A549 (cell line): ENCODE measurements at regions not wholly inside any gene's neighbourhood (a gene's known extent, or its start where the extent isn't known, plus 50 kb on each side); places are given as distances from the start of the nearest gene placed in this dataset.

Experiments
- ATAC-seq, 2 experiments: fragments of 200-7000 bp in 1 of 2; fragments of >200 bp in 1 of 2; cut with Nextera tagmentation in 1 of 2; cut with Tn5 transposase in 1 of 2; 3 replicates each; pipeline versions ENCODE4 v1.8.0 to v1.9.1; 2018 to 2020; ENCODE audit warnings: mild to moderate bottlenecking in 1 of 2, moderate library complexity in 1 of 2
- CTCF ChIA-PET: fragments of 300-600 bp; sonication (Branson Sonifier 250); formaldehyde crosslinking; extraction: SDS; loops from one replicate; lab custom pipeline; 2021; ENCODE audit warnings: antibody characterized with exemption, inconsistent platforms; lab: Yijun Ruan, JAX
- POLR2A ChIA-PET: fragments of 350-600 bp; formaldehyde crosslinking; extraction: SDS; loops from one replicate; lab custom pipeline; 2021; ENCODE audit warnings: antibody characterized with exemption, inconsistent platforms; lab: Yijun Ruan, JAX
- DNase-seq, 2 experiments: peaks; one replicate each; pipeline versions ENCODE4 v3.0.0 to v3.0.0-alpha.2; 2011 to 2016; ENCODE audit warnings: low read depth in 1 of 2, low spot score in 1 of 2
- FAIRE-seq: peaks from 2 replicates; lab custom pipeline; 2011; peaks lifted over from hg19 to GRCh38; lab: Jason Lieb, UNC
- H3K27ac ChIP-seq, 2 experiments: fragments of >200 bp; sonication (Bioruptor Twin); formaldehyde crosslinking; 3 replicates each; pipeline ENCODE4 v1.5.1; 2016 to 2017
- H3K4me1 ChIP-seq: fragments of >200 bp; sonication (Bioruptor Twin); formaldehyde crosslinking; 3 replicates; pipeline ENCODE4 v1.6.1; 2016
- H3K4me2 ChIP-seq: fragments of >200 bp; sonication (Bioruptor Twin); formaldehyde crosslinking; 3 replicates; pipeline ENCODE4 v1.6.1; 2016
- H3K4me3 ChIP-seq: fragments of >200 bp; sonication (Bioruptor Twin); formaldehyde crosslinking; 3 replicates; pipeline ENCODE4 v1.5.1; 2016
- H3K9me3 ChIP-seq: fragments of >200 bp; sonication (Bioruptor Twin); formaldehyde crosslinking; 3 replicates; pipeline ENCODE4 v1.6.1; 2016
- ATOH8 ChIP-seq: fragments of 250-450 bp; sonication (Bioruptor Pico); IDR thresholded peaks from 2 replicates; pipeline ENCODE4 v1.5.0; 2020; ENCODE audit warnings: low read depth, mild to moderate bottlenecking, moderate library complexity
- BCL3 ChIP-seq: fragments of >200 bp; sonication (Bioruptor Twin); formaldehyde crosslinking; IDR thresholded peaks from 3 replicates; pipeline ENCODE4 v1.6.1; 2016
- CBX8 ChIP-seq: fragments of 200-600 bp; sonication (generic); IDR thresholded peaks from 2 replicates; pipeline ENCODE4 v1.6.1; 2016
- CHD2 ChIP-seq: fragments of 150-350 bp; IDR thresholded peaks from 2 replicates; pipeline ENCODE4 v1.6.1; 2014; ENCODE audit warnings: low read length; ENCODE audit not compliant: partially characterized antibody
- CHD4 ChIP-seq: fragments of 200-600 bp; sonication (generic); IDR thresholded peaks from 2 replicates; pipeline ENCODE4 v1.6.1; 2016; ENCODE audit warnings: antibody characterized with exemption, mild to moderate bottlenecking, borderline replicate concordance
- CTCF ChIP-seq: fragments of >200 bp; sonication (Bioruptor Twin); formaldehyde crosslinking; IDR thresholded peaks from 3 replicates; pipeline ENCODE4 v1.5.1; 2016
- E2F6 ChIP-seq: IDR thresholded peaks from 2 replicates; pipeline ENCODE4 v1.6.1; 2012; ENCODE audit warnings: low read depth, borderline replicate concordance
- ELK1 ChIP-seq: fragments of 150-350 bp; IDR thresholded peaks from 2 replicates; pipeline ENCODE4 v1.6.1; 2014; ENCODE audit warnings: low read depth, mild to moderate bottlenecking, low read length
- EP300 ChIP-seq, 2 experiments: fragments of >200 bp; sonication (Bioruptor Twin); formaldehyde crosslinking; IDR thresholded peaks; 2 replicates in 1 of 2; 3 replicates in 1 of 2; pipeline ENCODE4 v1.6.1; 2016 to 2017
- ESRRA ChIP-seq: fragments of 150-350 bp; IDR thresholded peaks from 2 replicates; pipeline ENCODE4 v1.6.1; 2014; ENCODE audit warnings: mild to moderate bottlenecking, low read length, borderline replicate concordance
- HOXB5 ChIP-seq: fragments of 250-450 bp; sonication (Bioruptor Pico); IDR thresholded peaks from 2 replicates; pipeline ENCODE4 v1.5.0; 2020; ENCODE audit warnings: mild to moderate bottlenecking, moderate library complexity
- MAX ChIP-seq: IDR thresholded peaks from 2 replicates; pipeline ENCODE4 v1.6.1; 2012
- NPAS2 ChIP-seq: fragments of 250-450 bp; sonication (Bioruptor Pico); IDR thresholded peaks from 2 replicates; pipeline ENCODE4 v1.8.0; 2022; ENCODE audit warnings: mild to moderate bottlenecking, moderate library complexity, borderline replicate concordance
- PHF8 ChIP-seq: fragments of 200-600 bp; sonication (generic); IDR thresholded peaks from 2 replicates; pipeline ENCODE4 v1.6.1; 2016; ENCODE audit warnings: low read depth, mild to moderate bottlenecking, antibody characterized with exemption, moderate library complexity, borderline replicate concordance
- POLR2A ChIP-seq: IDR thresholded peaks from 2 replicates; pipeline ENCODE4 v1.6.1; 2012; ENCODE audit warnings: mild to moderate bottlenecking, low read length
- RARB ChIP-seq: fragments of 250-450 bp; sonication (Bioruptor Pico); IDR thresholded peaks from 2 replicates; pipeline ENCODE4 v1.8.0; 2021; ENCODE audit warnings: mild to moderate bottlenecking, moderate library complexity
- REST ChIP-seq: fragments of 200-600 bp; sonication (generic); IDR thresholded peaks from 2 replicates; pipeline ENCODE4 v1.6.1; 2016; ENCODE audit warnings: antibody characterized with exemption, mild to moderate bottlenecking, moderate library complexity
- RFX5 ChIP-seq: fragments of 450-650 bp; IDR thresholded peaks from 2 replicates; pipeline ENCODE4 v1.7.1; 2014; ENCODE audit warnings: antibody characterized with exemption, mild to moderate bottlenecking, moderate library complexity
- SREBF2 ChIP-seq: fragments of 450-650 bp; IDR thresholded peaks from 2 replicates; pipeline ENCODE4 v1.6.1; 2014; ENCODE audit warnings: mild to moderate bottlenecking, moderate library complexity
- WGBS: methylation state at CpG from one replicate; pipeline ENCODE4 v1.1.6; 2017; ENCODE audit errors: missing lambda C conversion rate; 5-methylcytosine and 5-hydroxymethylcytosine counted together

- TF ChIP-seq E2F6 = no peak
Measured at GRCh38 chr7:88614736-88615135, 144.8 kb upstream of the ZNF804B start (continued).

GRCh38 chr7:88610942-88611341, 148.6 kb upstream of the ZNF804B start:
- Histone ChIP-seq H3K4me1 (no peaks in the 10 kb centered on the region), H3K4me3 (no peak overlapping the region), H3K9me3 (no peaks in the 10 kb centered on the region), H3K4me2 (no peak overlapping the region), H3K27ac (no peak overlapping the region)
- FAIRE-seq = no peak
- no peak for ATAC-seq
- WGBS = 11% methylated on average over 4 of the region's 4 CpGs
- TF ChIP-seq NPAS2 (CRISPR knock-in tag) = no peak
- no peak for TF ChIP-seq CTCF
- TF ChIP-seq REST = no peak
- TF ChIP-seq ESRRA = no peak
- TF ChIP-seq EP300 (IDR thresholded peaks at IDR 0.05) = no peak
- TF ChIP-seq CHD2 = no peak
- TF ChIP-seq ELK1 = no peak
- TF ChIP-seq RARB (CRISPR knock-in tag) = no peak
- no peak for TF ChIP-seq SREBF2
- TF ChIP-seq ATOH8 (CRISPR knock-in tag) = no peak
- no peak for TF ChIP-seq MAX
- no peak for TF ChIP-seq BCL3
- no peak for TF ChIP-seq POLR2A
- no peak for TF ChIP-seq CHD4
- no peak for TF ChIP-seq HOXB5 (CRISPR knock-in tag)
- no peak for TF ChIP-seq CBX8
- TF ChIP-seq PHF8 = no peak
- no peak for TF ChIP-seq RFX5
- no peak for DNase-seq
- CTCF ChIA-PET = no interaction called here
- POLR2A ChIA-PET = no interaction called here
